ENCODE measurements at regions not wholly inside any gene's neighbourhood (a gene's known extent, or its start where the extent isn't known, plus 50 kb on each side); places are given as distances from the start of the nearest gene placed in this dataset.

DNA sequence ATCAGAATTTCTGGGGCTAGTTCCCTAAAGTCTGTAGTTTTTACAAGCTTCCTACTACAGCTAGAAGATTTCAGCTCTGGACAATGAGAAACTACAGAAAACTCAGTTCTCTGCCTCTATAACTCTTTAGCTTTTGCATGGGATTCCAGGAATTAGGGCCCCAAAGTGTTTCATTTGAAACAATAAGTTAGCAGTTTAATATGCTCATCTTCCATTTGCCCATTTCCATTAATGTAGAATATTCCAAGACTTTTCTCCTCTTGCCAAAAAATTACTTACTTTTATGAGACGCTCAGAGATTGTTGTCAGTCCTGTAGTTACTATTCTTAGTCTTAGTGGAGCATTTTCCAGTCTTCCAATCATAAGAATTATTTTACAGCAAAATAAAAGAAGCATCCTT is 719.9 kb downstream of the ADGRL2 start:
- no peak for DNase-seq

DNA sequence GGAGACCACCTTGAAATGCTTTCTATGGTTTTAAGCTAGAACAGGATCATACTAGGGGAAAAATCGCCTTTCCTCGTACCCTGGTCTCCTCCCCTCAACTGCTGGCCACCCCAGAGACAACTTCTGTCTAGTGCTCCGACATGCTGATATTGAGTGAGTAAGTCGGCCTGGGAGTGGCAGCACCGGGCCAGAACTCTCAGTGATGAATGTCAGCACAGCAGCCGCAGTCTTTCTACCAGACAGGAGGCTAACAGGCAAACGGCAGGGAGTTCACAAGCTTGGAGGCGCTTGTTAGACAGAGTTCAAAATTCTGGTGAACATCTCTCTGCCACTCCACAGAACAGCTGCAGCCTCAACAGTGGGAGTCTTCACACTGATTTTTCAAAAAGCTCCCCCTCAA is 716.9 kb downstream of the ADGRL2 start:
- DNase-seq: no peak

DNA sequence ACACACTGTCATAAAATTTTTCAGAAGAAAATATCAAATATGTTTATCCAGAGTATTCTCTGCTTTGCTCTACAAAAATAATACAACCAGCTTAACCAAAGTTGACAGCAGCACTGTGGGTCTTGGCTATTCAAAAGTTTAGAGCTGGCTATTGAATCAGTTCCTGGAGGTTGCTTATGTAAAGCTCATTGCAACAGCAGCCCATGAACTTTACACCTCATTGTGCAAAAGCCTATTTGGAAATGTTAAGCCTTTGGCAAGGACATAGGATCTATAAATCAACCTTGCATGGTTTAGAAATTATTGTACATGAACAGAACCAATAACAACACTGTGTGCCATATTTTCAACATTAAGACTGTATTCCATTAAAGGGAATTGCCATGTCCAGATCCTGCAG is 714.9 kb downstream of the ADGRL2 start:
- DNase-seq: no peak

DNA sequence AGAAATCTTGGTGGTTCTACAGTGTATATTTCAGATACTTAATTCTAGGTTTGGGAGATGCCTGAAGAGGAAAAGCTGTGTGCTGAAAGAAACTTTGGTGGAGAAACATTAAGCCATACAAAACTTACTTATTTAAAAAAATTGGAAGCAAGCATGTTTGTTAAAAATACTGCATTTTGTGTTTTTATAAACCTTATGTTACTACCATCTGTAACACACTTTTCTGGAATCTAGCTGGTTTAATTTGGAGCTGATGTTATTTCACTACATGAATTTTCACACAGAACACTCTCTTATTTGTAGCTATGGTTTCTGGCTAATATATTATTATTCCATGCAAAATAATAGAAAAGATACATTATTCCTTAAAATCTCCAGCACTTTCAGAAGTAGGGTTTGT is 710.7 kb downstream of the ADGRL2 start:
- no peak for DNase-seq

DNA sequence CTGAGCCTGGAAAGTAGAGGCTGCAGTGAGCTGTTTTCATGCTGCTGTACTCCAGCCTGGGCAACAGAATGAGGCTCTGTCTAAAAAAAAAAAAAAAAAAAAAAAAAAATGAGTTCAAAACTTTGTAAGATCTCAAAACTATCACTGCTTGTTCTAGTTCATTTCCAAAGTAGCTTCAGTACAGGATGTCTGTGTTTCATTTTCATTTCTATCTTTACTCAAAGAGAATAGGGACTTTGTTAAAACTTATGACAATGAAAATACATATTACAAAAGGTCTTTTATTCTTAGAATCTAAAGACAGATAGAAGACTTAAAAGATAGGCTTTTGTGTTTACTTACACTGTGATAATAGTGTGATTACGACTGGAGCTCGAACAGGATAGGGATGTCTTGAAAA is 709.7 kb downstream of the ADGRL2 start:
- no peak for DNase-seq

DNA sequence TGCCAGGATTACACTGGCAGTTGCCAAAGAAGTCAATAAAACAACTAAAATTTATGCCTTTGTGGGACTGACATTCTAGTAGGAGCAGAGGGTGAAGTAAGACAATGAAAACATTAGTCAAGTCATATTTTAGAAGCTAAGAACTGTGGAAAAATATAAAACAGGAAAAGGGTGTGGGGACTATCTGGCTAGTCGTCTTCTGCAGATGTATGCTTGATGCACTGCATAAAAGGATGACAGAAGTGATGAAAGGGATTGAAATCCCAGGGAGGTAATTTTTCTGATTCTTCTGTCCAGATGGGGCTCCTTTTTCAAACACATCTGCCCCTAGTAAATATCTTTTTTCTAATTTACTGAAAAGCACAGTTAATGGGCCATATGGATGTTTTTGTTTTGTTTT is 706.3 kb downstream of the ADGRL2 start:
- no peak for DNase-seq

DNA sequence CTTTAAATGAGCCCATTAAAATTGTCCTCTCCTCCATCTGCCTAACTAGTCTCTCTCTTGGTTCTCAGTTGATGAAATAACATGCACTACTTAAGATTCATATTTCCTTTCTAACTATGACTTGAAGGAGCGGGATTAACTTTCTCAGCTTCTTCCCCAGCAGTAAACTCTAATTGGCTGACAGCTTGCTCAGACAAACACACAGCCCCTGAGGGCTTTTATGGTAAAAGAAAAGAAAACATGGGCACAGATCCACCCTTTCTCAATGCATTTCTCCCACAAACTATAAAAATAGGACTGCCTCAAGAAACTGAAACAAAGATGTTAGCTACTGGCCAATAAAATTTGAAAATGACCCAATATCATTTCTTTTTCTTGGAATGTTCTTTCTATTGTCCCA is 703.1 kb downstream of the ADGRL2 start:
- DNase-seq: no peak

DNA sequence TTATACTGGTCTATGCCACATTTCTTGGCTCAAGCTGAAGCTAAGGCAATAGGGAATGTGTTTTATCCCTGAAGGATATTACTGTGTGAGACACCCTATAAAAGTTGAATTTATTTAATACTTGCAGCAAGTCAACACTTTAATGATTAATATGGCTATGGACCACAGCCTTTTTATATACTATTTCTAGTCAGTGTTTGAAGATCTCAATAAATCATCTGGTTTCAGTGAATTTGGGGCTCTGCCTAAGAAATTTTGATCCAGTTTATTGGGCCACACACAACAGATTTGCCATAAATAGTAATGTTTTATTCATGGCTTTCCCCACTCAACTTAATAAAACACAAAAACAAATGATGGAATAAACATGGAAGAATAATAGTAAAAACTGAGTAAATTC is 698.3 kb downstream of the ADGRL2 start:
- no peak for DNase-seq

DNA sequence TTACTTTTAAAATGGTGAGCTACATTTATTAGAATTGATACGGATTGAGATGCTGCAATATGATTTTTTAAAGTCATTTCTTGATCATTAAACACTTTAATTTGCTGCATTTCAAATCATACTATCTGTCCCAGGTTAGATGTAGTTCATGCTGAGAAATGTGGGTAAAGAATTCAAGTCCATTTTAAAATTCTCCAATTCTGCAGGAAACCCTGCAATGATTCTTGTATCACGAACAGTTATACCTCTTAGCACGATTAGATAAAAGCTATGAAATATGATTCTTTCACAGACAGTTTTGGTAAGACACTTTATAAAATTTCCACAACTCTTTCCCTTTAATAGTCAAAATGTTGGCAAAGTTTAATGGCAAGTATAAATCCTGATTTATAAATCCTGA is 693.4 kb downstream of the ADGRL2 start:
- no peak for DNase-seq

DNA sequence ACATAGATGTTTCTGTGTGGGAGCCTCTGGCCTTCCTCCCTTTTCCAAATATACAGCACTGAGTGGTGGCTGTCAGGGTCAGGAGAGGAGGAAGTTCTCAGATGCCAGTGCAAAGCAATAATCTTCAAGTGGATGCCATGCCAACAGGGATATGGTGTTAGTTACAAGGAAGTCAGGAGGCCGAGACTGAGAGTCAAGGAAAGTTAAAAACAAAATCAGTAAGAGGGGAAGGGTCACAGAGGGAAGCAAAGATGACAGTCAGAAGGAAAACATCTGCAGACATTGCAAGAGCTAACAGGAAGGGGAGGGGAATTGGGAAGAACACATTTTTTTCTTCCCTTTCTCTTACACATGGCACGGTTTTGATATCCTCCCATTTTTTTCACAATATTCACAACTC is 691.4 kb downstream of the ADGRL2 start:
- no peak for DNase-seq

DNA sequence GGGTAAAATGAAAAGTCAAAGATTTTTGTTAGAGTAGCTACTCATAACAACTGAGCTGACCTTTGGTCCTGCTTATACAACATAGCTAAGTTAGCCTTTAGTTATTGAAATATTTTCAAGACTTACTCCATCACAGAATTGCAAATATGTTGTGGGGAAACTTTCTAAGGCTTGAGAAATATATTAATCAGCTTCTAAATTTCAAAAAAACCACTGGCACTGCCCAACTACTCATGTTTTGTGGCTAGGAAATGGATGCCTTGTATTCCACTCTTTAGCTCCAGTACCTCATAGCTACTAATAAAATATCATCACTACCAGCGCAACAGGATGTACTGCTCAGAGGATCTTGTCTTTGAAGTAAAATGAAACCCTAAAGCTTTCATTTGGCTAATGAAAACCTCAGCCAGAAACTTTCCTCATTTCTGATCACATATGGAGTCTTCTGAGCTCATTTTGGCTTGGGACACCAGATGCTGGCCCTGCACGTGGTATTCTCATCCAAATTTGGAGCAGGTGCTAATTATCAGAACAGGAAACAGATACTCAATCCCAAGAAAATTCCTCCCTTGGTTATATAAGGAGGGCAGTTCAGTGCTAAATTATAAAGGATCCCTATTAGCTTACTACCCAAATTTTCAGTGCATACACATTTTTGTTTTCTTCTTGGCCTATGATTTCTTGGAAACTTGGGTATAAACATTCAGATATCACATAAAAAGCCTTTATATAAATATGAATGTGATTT is 690.7 kb downstream of the ADGRL2 start:
- DNase-seq: no peak

DNA sequence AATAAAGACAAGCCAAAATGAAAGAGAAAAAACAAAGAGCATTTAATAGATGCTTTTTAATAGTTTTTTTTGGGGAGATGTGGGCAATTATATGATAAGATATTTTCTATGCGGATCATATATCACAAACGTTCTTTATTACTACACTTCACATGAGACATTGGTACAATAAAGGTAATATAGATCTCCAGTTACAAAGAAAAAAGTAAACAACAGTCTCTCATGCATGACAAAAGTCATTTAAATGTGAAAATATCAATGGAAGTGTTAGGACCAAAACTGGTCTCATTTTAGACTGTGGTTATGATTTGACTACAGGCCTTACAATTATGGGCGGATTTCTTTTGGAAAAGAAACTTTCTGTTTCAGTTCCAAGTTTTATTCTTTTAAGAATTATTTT is 687.0 kb downstream of the ADGRL2 start:
- no peak for DNase-seq

DNA sequence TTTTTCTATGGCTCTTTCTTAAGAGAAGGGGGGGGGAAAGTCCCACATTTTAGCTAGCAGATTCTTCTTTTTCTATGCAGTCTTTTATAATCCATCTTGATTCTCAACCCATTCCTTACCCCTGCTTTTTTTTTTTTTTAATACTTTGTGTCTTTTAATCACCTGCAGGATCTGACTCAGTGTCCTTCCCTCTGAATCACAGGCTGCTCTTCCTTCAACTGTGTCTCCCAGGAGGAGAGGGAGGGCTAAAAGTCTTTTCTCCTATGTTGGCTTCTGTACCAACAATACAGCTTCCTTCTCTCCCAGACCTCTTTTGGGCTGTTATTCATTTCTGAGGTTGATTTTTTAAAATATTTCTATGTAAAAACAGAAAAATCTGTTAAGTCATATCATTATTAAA is 686.2 kb downstream of the ADGRL2 start:
- DNase-seq: no peak

DNA sequence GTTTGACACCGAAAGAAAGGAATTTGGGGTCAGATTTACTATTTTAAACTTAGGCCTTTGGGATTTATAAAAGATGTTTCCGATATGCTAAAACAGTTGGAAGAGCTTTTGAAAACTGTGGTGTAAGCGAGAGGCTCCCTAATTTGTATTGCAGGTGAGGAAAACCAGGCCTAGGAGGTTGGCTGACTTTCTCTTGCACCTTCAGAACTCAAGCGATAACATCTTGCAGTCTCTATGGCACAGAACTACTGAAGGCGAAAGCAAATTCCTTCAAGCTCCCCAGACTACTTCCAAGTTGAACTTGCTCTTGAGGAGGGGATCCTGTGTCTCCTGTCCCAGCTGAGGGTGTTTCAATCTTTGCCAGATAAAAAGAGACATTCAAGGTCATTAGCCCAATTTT is 685.7 kb downstream of the ADGRL2 start:
- DNase-seq: no peak

DNA sequence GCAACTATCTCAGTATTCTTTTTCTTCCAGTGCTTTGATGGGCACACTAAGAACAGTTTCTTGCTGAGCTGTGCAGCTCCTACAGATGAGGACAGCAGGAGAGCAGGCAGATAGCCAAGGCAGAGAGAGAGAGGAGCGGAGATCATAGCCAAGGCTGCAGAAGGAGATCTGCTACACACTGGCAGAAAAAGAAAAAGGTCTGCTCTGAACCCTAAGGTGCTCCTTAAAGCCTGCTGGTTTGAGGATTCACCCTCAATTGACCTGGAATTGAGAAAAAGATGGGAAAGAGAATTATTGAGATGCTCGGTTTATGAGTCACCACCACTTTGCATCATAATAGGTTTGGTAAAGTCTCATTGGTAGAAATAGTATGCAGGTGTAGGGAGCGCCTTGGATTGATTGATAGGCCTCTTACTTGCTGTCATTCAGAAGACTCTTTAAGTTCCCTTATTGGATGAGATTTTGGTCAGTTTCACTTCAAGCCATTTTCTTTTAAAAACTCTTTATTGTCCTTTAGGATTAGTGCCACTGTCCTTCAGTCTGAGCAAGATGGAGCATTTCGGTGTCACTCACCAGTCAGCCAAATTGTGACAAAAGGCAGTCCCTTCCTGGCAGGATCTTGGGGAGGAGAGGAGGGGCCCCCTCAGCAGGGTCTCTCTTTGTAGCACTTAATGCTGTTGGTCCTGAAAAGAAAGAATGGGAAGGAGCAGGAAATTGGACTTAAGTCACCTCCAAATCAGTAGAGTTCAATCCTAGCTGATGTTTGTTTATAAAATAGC is 685.0 kb downstream of the ADGRL2 start:
- DNase-seq: no peak

DNA sequence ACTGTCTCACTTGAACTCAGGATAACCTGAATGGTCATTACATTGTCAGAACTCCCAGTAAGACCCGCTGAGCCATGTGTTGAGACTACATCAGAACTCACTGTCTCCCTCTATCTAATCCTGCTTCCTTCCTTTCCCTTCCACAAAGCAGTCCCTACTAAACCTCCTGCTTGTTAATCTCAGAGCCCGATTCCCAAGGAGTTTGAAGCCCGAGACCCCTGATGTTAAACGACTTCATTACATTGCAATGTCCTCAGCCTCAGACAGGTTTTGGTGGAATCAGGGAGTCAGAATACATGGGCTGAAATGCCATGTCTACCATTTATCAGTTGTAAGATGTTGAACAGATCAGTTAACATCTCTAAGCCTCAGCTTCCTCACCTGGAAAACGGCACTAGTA is 682.4 kb downstream of the ADGRL2 start:
- no peak for DNase-seq

DNA sequence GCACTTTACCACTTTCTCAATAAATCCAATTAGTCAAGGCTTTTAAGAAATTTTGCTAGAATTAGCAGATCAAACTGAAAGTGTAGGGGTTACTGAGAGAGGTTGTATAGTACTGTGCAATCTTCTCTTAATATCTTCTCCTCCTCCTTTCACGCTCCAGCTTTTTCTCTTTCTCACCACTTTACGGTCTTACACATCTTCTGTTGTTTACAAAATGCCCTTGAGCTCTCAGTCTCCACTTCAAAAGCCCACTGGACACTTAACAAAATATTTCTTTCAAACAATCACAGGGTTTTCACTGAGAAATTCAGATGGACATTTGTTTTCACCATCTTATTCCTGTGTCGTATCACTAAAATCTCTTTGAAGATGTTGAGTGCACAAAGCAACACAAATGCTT is 678.2 kb downstream of the ADGRL2 start:
- no peak for DNase-seq

DNA sequence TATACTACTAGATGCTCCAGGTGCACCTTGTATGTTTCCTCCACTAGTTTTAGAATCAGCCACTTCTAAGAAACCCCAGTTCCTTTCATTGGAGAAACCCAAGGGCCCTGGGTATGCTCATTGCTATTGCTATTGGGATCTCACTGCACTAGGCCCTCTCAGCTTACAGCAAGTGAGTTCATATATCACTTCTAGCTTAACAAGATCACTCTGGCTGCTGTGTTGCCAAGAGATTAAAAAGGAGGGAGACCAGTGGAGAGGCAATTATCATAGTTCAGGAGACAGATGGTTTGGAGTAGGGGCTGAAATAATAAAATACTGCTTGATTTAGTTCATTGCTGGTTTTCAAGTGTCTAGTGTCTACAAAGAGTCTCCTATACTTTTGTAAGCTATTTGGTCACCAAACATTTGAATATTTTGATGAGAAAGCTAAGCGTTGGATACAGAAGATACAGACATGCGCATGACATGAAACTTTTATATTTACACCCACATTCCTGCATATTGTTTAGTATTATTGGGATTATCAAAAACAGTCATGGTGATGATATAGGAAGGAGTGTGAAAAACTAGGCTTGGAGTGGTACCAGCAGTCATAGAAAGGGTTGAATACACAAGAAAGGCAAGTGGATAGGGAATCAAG is 671.9 kb downstream of the ADGRL2 start:
- DNase-seq: no peak

DNA sequence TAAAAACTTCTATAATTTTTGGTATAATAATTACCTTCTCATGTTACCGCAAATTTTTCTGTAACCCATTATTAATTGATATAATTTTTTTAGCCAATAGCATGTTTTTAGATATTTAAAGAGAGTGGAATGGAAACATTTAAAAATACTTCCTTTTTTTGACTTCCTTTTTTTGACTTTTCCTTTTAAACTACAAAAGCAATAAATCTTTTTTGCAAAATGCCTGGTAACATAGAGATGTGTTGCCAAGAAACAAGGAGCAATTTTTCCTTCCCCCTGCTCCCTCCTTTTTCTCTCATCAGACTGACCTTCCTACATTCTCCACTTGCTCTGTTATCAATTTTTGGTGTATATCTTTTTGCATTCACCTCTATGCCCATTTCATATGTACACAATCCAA is 666.2 kb downstream of the ADGRL2 start:
- peak in 2 of 3 donors; percentile 21 to 22 for DNase-seq

DNA sequence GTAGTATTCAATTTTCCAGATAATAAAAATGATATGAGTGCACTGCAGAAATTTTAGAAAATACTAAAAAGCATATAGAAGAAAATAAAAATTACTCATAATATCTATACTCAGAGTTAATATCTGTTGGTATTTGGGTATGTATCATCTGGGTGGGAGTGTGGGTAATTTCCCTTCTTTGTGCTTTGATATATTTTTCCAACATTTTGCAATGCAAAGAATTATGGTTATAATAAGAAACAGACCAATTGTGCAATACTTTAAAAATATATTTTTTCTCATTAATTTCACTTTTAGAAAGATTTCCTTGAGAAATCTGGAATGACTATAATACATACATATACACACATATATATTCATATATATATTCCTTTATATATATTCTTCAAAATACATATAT is 665.7 kb downstream of the ADGRL2 start:
- DNase-seq: peak; percentile 11 to 66 (median 54)

DNA sequence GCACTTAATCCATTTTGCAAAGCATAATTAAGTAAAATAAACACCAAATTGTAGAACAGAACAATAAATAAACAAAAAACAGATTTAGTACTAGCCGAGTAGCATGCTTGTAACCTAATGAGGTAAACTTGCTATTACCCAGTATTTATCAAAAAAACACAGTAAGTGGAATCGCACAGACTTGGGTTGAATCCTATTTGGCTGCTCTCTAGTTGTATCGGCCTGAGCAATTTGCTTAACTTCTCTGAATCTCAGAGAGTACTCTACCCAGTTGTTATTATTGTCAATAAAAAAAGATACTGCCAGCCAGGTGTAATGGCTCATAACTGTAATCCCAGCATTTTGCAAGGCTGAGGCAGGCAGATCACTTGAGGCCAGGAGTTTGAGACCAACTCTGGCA is 664.3 kb downstream of the ADGRL2 start:
- DNase-seq: no peak

DNA sequence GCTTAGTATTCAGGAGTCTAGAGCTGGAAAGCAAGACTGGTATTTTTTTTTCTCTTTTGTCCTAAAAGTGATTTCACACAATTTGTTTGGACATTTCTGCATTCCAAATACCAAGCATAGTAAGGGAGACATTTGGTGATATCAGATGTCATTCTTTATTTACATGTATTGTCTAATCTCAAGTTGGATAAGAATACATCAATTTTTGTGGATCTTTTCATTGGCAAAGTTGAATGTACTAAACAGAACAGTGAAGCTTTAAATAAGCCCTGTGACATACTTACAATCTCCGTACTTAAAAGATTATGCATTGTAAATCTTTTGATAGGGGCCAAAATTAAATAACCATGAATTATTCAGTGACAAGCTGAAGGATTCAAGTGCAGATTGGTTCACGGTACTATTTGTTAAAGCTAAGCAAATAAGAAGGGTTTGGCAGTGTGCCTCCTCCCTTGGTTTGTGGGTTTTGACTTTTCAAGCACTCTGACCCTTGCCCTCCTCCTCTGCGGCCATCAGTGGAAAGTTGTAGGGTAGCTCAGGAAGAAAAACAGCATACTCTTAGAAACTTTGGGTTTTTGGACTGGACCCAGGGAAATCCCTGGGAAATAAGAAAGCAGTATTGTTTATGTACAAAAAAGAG is 663.7 kb downstream of the ADGRL2 start:
- DNase-seq: no peak

DNA sequence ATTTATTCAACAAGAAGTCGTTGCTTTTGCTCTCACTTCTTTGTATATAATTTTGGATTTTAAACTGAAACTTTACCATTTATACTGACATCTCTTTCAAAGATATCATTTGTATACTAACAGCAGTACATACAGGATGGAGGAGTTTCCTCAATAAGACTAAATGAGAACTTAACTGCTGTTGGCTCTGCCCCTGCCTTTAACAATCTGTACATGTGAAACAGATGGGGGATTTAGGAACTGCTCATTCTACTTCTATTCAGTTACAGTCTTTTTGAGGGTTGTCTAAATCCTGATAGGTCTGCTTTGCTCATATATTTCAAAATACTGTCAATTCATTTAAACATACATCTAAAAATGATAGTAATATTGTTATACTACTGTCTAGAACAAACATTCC is 663.2 kb downstream of the ADGRL2 start:
- no peak for DNase-seq

DNA sequence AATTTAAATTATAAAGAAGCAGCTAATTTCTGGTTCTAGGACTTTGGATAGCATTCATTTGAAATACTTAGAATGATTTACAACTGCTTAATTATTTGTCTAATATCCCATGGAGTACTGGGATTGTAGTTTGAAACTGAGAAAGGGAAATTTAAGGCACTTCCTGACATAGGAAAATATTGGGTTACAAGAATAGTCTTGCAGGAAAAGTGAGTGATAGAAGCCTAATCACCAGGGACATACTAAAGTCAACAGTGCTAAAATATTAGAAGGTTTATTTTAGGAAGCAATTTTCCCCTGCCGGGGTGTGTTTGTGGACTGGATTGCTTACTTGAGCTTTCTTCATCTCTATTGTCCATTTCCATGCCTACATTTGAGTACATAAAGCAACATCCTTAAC is 661.6 kb downstream of the ADGRL2 start:
- no peak for DNase-seq

Measured in suppressor macrophage treated with lipopolysaccharide for 1 hour (primary cell).